ENCODE measurements at regions not wholly inside any gene's neighbourhood (a gene's known extent, or its start where the extent isn't known, plus 50 kb on each side); places are given as distances from the start of the nearest gene placed in this dataset.
A peak's percentile ranks its signal among the peaks of the same experiment; 100 is the strongest.

- DNase-seq (ENCODE audit: low spot score) = peak; percentile 9
Measured at GRCh38 chr2:150007815-150008430, 420.3 kb upstream of the MMADHC start.

- no peak for DNase-seq (ENCODE audit: low spot score)
Measured at GRCh38 chr2:150006591-150006990, 419.0 kb upstream of the MMADHC start.

DNA sequence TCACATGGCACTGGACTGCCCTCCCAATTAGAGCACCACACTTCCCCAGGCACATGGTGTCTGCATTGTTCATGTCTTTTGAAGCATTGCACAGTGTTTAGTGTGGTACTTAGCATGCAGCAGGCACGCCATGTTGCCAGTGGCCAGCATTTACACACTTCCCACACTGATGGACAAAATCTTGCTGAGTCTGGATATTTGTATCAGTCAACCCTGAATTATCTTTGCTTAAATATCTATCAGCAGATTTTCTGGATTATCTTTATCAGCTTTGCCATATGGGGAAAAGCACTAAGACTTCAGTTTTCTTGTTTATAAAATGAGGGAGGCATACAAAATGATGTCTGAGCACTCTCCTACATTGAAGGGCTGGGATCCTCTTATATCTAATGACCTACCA, 416.0 kb upstream of the MMADHC start:
- no peak for DNase-seq (ENCODE audit: low spot score)

DNA sequence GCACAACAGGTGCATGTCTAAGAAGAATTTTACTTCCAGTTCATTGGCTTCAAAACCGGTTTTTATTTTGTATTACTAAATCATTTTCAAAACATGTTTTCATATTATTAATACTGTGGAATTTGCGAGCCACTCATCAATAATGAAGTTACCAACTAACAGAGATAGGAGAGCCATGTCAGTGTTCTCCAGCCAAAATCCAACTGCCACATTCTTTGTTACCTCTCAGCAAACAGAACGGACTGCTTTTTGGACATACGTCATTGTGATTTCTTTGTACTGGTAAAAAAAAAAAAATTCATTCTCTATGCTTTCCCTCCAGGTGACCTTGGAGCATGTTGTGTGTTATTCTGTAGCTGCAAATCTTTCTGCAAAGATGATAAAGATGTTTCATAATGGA, 414.2 kb upstream of the MMADHC start:
- no peak for DNase-seq (ENCODE audit: low spot score)

DNA sequence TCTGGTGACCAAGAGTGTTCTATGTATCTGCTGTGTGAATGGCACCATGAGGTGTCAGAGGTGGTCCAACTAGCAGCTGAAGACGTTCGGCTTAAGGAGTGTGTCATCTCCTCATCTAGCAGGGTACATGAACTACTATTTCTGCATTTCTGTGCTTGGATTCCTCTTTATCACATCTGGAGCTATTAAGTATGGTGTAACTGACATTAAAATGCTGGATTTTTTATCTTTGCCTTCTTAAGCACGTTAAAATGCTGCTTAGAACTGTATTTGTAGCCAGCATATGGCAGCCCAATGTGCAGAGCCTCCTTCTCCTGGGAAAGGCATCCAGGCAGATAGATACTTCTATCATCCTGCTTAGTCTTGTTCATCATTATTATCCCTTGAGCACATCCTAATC, 409.3 kb upstream of the MMADHC start:
- no peak for DNase-seq (ENCODE audit: low spot score)

- peak; percentile 58 for DNase-seq (ENCODE audit: low spot score)
Measured at GRCh38 chr2:149994057-149994728, 406.6 kb upstream of the MMADHC start.

DNA sequence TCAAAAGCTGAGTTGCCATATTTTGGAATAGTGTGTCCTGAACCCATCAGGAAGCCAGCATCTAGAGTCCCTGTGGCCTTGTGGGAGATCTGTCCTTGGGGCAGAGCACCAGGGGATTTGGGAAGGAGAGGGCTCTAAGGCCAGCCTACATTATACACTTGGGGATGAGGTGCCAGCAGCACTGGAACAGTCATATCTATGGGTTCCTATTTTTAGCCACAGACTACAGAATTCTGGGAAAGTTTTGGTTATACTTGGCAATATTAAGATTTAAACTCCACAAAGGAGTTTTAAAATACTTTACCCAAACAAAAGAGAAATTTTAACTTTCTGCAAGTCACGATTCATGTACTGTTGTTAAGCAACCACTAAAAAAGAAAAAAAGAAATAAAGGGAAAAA, 405.7 kb upstream of the MMADHC start:
- DNase-seq (ENCODE audit: low spot score) = no peak

- no peak for DNase-seq (ENCODE audit: low spot score)
Measured at GRCh38 chr2:149991576-149991975, 404.0 kb upstream of the MMADHC start.

DNA sequence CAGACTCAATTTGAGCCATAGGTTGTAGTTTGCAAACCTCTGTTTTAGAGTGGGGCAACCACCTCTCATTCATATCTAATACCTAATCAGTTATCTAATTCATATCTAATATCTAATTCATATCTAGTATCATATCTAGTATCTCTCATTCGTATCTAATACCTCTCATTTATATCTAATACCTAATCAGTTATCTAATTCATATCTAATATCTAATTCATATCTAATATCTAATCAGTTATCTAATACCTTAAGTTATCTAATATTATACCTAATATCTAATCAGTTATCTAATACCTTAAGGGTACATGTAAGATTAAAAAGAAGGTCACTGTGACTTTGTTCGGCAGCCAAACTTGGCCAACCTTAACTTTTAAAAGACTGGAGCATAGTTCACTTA, 403.4 kb upstream of the MMADHC start:
- no peak for DNase-seq (ENCODE audit: low spot score)

DNA sequence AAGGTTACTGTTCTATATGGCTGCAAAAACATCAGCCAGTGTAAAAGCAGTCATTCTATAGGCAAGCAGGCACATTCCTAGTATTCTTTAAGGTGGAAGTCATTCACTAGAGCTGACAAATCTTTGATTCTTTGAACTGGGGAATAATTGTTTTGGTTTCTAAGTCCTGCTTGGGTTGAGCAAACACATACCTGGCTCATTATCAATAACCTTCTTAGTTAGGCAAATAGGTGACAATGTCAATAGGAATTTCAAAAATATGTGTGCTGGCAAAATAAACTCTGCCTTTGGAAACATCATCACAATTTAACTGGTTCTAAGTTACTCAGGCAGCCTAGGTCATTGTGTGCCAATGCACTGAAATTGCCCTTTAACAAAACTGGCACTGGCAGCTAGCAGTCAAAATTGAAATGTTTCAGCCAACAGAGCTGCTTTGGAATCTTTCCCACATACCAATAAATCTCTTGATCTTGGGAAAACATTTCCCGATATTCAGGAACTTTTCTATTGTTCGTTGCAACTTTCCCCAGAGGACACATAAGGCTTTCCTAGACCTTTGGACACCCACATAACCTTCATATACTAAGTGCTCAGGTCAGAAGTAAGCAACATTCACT, 402.0 kb upstream of the MMADHC start:
- peak; percentile 45 for DNase-seq (ENCODE audit: low spot score)

- no peak for DNase-seq (ENCODE audit: low spot score)
Measured at GRCh38 chr2:149988361-149988760, 400.8 kb upstream of the MMADHC start.

DNA sequence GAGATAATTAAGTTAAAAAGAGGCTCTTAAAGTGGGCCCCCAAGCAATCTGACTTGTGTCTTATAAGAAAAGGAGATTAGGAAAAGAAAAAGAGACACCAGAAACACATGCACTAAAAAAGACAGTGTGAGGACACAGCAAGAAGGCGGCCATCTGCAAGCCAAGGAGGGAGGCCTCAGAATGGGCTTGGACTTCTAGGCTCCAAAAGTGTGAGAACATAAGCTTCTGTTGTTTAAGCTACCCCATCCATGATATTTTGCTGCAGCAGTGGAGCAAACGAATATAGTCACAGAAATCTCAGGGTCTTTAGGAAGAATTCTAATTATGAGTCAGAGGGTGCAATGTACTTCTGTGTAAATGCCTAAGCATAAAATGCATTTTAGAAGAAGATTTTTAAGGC, 399.3 kb upstream of the MMADHC start:
- no peak for DNase-seq (ENCODE audit: low spot score)

GRCh38 chr2:149984311-149984710, 396.7 kb upstream of the MMADHC start:
- DNase-seq (ENCODE audit: low spot score) = no peak

- peak; percentile 51 for DNase-seq (ENCODE audit: low spot score)
Measured at GRCh38 chr2:149972066-149972465, 384.5 kb upstream of the MMADHC start.

DNA sequence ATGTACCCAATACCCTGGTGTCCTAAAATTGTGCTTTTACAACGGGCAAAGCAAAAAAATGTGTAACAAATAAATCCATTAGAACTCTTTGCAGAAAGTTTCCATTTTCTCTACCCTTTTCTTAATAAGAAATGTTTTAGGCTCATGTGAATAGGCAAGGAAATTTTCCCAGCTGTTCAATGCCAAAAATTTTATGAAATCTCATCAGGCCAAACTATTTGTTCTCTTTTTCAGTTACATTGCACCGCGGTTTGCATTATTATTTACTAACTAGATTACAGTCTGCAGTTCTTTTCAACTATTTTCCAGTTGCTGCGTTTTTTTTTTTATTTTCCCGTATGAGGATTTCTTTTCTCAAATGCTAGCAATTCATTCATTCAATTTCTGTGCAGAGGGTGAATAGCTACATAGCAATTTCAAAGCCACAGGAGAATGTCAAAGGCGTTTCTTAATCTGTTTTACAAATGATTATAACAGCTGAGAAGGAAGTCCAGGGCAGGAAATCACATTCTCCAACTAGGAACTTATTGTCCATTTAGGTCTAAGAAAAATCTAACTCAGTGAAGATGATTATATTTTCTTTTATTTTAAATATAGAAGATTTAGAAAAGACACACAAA, 367.5 kb upstream of the MMADHC start:
- DNase-seq (ENCODE audit: low spot score) = no peak

DNA sequence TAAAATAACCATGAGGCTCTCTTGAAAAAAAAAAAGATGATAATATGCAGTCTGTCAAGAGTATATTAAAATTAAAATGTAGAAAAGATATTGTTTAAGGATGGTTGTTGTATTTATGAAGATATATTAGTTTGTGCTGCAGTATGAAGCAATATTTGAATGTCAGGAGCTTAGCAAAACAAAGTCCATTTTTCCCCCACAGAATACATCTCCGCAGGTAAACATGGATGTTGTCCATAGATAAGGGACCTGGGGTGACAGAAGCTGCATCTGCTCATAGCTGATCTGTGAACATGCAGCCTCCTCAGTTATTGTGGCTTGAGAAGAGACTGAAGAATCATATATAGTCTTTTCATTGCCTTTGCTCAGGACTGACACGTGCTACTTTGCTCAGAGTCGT, 366.1 kb upstream of the MMADHC start:
- no peak for DNase-seq (ENCODE audit: low spot score)

DNA sequence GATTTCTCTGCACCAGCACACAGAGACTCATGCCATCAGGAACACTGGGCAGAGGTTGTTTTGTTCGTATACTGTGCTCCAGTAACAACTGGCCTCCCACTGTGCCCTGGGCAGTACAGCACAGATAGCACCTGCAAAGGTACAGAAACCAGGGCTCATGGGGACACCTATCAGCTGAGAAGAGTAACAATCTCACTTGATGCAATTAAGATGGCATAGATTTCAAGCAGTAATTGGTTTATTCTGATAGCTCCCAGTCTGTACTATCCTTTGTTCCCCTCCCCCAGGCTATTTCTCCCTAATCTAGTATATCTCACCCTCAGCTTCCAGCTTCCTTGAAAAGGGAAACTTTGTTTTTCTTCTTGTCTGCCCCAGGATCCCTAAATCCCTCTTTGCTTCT, 343.9 kb upstream of the MMADHC start:
- DNase-seq (ENCODE audit: low spot score) = no peak

DNA sequence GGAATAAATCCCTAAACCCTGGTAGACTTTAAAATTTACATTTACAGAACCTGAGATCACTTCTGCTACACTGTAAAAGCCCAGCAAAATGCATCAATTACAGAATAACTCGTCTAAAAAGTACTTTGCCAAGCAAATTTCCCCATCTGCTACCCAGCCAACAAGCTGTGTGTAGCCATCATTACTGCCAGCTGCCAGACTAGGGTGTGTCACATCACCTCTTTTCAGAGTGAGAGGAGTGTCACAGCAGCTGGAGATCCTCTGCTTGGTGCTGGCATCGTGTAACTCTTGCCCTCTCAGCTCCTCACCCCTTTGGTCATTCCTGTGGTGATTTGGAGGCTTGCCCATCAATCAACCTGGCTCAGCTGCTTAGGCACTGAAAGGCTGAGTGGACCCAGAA, 340.4 kb upstream of the MMADHC start:
- no peak for DNase-seq (ENCODE audit: low spot score)

DNA sequence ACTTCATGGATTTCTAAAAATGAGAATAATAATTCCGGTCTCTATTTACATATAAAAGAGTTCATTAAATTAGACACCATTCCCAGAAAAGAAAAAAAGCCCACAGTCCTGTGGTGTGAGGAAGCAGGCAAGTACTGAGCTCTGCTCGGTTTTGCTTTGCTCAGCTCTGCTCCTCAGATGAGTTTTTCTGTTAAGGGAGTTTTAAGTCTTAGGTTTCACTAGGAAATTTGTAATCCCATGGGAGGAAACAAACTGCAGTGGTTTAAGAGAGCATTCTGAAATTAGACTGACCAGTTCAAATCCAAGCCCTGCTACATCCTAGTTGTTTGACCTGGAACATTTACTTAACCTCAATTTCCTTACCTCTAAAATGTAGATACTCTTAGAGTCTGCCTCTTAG, 338.6 kb upstream of the MMADHC start:
- DNase-seq (ENCODE audit: low spot score) = no peak

DNA sequence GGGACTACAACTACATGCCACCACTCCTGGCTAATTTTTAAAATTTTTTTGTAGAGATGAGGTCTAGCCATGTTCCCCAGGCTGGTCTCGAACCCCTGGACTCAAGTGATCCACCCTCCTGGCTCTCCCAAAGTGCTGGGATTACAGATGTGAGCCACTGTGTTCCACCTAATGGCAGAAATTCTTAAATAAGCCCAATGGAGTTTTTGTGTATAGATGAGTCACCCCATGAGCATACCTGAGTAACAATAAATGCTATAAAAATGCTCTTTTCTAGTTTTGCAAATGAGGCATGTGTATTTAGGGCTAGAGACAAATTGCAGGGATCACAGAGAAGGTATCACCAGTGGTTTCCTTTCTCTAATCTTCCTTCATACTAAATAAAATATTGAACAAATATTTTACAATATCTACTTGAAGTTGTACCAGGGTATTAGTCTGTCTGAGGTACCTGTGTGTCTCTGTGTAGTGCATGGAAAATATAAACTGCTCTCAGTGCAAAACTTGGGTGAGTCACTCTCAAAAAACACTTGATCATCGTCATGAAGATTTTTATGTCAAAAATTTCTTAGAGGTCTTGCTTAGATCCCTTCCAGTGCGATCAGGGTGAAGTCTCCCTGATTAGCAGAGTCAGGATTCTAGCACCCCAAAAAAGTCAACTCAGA, 337.1 kb upstream of the MMADHC start:
- DNase-seq (ENCODE audit: low spot score) = no peak

DNA sequence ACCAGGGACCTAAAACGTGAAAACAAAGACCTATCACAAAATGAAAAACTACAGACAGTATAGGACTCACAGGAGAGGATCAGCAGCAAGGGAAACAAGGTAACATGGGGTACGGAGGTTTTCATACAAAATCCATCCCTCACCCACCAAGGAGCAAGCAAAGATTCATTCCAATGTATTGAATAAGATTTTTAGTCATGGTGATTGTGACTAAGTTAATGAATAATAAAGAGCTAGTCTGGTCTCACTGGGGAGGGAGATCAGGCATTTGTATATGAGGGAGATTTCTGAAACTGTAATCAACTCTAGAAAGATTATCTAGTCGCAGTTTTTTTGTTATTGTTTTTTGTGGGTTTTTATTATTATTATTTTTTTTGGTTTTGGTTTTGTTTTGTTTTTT, 336.5 kb upstream of the MMADHC start:
- DNase-seq (ENCODE audit: low spot score) = peak; percentile 24

DNA sequence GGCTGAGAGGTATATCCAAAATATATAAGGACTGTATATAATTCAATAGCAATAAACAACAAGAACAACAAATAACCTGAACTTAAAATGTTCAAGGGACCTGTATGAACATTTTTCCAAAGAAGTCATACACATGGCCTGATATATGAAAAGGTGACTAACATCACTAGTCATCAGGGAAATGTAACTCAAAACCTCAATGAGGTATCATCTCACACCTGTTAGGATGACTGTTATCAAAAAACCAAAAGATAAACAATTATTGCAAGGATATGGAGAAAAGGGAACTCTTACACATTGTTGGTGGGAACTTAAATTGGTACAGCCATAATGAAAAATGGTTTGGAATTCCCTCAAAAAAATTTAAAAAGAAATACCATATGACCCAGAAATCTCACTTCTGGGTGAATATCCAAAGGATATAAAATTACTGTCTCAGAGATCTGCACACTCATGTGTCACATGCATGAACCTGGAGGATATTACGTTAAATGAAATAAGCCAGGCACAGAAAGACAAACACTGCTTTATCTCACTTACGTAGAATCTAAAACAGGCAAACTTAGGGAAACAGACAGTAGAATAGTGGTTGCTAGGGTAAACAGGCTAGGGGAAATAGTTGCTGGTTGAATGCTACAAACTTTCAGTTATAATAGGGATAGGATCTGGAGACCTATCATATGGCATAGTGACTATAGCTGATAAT, 334.5 kb upstream of the MMADHC start:
- DNase-seq (ENCODE audit: low spot score) = no peak
